Large intestine (tissue), 3 donors: ENCODE measurements at regions not wholly inside any gene's neighbourhood (a gene's known extent, or its start where the extent isn't known, plus 50 kb on each side); places are given as distances from the start of the nearest gene placed in this dataset.
A peak's percentile ranks its signal among the peaks of the same experiment; 100 is the strongest.

Experiments
- DNase-seq, 2 donors: peaks; one replicate each; pipeline versions ENCODE4 v3.0.0 to v3.0.0-alpha.2; 2013
- H3K27ac ChIP-seq: one replicate; pipeline ENCODE4 v1.5.1; 2013; ENCODE audit warnings: low read length
- H3K27me3 ChIP-seq: 2 replicates; pipeline ENCODE4 v1.6.1; 2013; ENCODE audit warnings: low read length; ENCODE audit not compliant: control insufficient read depth, insufficient read depth
- H3K36me3 ChIP-seq: 2 replicates; pipeline ENCODE4 v1.6.1; 2013; ENCODE audit warnings: low read length; ENCODE audit not compliant: control insufficient read depth, insufficient read depth
- H3K4me1 ChIP-seq: one replicate; pipeline ENCODE4 v1.6.1; 2013; ENCODE audit warnings: low read length; ENCODE audit not compliant: control insufficient read depth, insufficient read depth
- H3K4me3 ChIP-seq: one replicate; pipeline ENCODE4 v1.5.1; 2013; ENCODE audit warnings: low read length
- H3K9me3 ChIP-seq: one replicate; pipeline ENCODE4 v1.6.1; 2013; ENCODE audit warnings: mild to moderate bottlenecking, low read depth, low read length, moderate library complexity; ENCODE audit not compliant: control insufficient read depth
- WGBS: methylation state at CpG from one replicate; pipeline ENCODE4 v1.1.5; 2013; ENCODE audit warnings: low lambda C conversion rate; ENCODE audit not compliant: insufficient coverage; 5-methylcytosine and 5-hydroxymethylcytosine counted together

DNA sequence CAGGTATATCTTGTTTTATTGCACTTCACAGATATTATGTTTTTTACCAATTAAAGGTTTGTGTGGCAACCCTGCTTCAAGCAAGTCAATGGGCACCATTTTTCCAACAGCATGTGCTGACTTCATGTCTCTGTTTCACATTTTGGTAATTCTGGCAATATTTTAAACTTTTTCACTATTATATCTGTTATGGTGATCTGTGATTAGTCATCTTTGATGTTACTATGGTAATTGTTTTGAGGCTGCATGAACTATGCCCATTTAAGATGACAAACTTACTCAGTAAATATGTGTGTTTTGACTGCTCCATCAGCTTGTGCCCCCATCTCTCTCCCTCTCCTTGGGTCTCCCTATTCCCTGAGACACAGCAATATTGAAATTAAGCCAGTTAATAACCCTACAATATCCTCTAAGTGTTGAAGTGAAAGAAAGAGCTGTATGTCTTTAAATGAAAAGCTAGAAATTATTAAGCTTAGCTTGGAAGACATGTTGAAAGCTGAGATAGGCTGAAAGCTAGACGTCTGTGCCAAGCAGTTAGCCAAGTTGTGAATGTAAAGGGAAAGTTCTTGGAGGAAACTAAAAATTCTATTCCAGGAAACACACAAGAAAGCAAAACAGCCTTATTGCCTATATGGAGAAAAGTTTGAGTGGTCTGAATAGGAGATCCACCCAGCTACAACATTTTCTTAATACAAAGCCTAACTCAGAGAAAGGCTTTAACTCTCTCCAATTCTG is 365.1 kb downstream of the ATP23 start:
- Histone ChIP-seq H3K9me3 (no peaks in the 10 kb centered on the region), H3K36me3 (no peaks in the 10 kb centered on the region), H3K4me3 (no peak overlapping the region), H3K27ac (no peak overlapping the region), H3K4me1 (no peaks in the 10 kb centered on the region), H3K27me3 (no peaks in the 10 kb centered on the region)
- 60% methylated on average over 1 of the region's 1 CpG for WGBS
- no peak for DNase-seq

DNA sequence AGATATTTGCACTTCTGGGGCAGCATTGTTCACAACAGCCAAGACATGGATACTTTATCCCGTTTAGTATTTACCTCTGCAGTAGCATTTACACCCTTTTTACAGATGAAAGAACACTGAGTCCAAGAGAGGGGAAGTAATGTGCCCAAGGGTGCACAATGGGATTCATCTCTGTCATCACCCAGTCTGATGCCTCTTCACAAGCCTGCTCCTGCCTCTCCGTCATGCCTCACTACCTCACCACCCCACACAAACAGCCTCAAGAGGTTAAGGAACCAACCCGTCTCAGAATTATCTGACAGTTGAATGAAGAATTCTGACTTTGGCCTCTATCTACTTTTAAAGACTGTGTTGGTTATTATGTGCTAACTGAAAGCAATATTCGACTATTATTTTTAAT is 368.4 kb downstream of the ATP23 start:
- Histone ChIP-seq H3K36me3 (no peaks in the 10 kb centered on the region), H3K27me3 (no peaks in the 10 kb centered on the region), H3K9me3 (no peaks in the 10 kb centered on the region), H3K27ac (no peak overlapping the region), H3K4me1 (no peaks in the 10 kb centered on the region), H3K4me3 (no peak overlapping the region)
- WGBS, result 100% methylated on average over 1 of the region's 4 CpGs
- DNase-seq, result no peak

DNA sequence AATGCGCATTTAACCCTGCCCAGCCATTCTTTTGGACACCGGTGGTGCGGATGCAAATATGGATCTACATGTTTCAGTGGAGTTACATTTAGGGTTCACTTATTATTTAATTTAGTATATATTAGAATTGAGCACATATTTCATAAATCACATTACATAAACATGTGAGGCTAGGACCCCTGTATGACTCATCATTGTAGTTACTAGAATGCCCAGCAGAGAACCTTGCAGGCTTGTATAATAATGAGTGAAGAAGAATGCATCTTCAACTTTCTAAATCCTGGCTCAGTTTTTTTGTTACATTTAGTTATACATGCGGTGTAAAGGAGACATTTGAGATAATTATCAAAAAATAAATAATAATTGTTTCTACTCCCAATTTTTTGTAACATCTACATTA is 369.0 kb downstream of the ATP23 start:
- no peak overlapping the region for H3K27ac ChIP-seq

DNA sequence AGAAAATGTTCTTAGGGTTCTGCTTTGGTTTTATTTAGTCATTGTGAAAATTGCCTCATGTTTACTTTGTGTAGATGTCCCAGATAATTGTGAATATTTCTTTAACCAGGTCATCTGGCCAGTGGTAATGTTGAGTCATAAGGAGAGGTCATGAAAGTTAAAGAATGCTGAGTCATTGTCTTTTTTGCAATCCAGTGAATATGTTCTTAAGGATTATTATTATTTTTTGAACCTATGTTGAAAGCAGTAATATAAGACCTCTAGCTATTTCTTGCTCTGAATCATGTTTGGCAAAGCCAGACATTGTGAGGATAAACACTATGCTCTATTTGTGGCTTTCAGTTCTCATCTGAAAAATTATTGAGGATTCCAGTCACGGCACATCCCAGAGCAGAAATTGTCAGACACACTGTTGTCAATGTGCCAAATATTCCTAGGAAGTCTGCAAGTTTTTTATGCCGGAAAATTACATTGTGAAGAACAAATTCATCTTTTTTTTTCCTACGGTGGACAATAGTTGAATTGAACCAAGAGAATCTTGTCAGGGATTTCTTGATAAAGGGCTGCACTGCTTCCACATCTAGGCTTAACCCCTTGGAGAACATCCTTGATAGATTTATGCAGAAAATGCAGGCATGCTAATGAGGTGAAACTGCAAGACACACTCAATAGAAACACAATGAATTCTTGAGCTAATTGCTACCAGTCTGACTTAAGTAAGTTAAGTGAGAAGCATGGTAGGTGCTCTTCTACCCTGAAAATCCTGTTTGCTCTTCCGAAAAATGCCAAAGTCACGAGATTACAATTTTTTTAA is 369.6 kb downstream of the ATP23 start:
- Histone ChIP-seq H3K9me3 (no peaks in the 10 kb centered on the region), H3K36me3 (no peaks in the 10 kb centered on the region), H3K27me3 (no peaks in the 10 kb centered on the region), H3K4me1 (no peaks in the 10 kb centered on the region), H3K4me3 (no peak overlapping the region), H3K27ac (peak overlapping the region; percentile 13)
- peak; percentile 44 for DNase-seq
- WGBS, result 100% methylated on average over 2 of the region's 5 CpGs

More for the DNA sequence above, 369.0 kb downstream of the ATP23 start:
- Histone ChIP-seq H3K36me3 (no peaks in the 10 kb centered on the region), H3K4me3 (no peak overlapping the region), H3K9me3 (no peaks in the 10 kb centered on the region), H3K4me1 (no peaks in the 10 kb centered on the region), H3K27me3 (no peaks in the 10 kb centered on the region)
- 94% methylated on average over 2 of the region's 4 CpGs for WGBS
- no peak for DNase-seq

DNA sequence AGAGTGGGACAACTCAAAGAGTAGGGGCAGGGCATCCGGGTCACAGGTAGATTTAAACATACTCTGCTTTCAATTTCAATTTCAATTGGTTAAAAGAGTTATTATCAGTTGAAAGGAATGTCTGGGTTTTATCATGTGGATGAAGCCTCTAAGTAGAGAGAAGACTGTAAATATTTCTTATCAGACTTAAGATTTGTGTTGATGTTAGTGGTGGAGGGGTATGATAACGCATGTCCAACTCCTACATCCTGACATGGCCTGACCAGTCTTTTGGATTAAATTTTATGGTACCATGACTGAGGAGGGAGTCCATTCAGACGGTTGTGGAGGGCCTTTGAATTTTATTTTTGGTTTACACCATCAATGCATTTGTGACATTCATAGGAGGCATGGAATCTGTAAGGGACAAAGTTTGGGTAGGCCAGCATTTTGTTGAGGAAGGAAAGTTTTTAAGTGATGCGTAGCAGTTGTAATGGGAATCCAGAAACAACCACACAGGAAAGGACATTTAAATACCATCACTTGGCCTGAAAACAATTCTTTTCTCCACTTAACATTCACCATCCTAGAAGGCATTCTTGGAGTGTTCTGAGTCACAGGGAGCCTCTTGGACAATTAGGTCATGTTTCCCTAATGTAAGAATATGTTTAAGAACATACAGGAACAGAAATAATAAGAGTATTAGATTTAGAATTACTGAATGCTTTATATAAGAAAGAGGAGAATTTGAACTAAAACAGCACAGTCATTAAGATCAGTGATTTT is 371.9 kb downstream of the ATP23 start:
- no peaks in the 10 kb centered on the region for H3K4me1 ChIP-seq
- H3K27ac ChIP-seq, result no peak overlapping the region
- no peak for DNase-seq
- 100% methylated on average over 1 of the region's 4 CpGs for WGBS
- H3K36me3 ChIP-seq, result no peaks in the 10 kb centered on the region
- H3K9me3 ChIP-seq, result no peaks in the 10 kb centered on the region
- H3K27me3 ChIP-seq, result no peaks in the 10 kb centered on the region
- no peak overlapping the region for H3K4me3 ChIP-seq

DNA sequence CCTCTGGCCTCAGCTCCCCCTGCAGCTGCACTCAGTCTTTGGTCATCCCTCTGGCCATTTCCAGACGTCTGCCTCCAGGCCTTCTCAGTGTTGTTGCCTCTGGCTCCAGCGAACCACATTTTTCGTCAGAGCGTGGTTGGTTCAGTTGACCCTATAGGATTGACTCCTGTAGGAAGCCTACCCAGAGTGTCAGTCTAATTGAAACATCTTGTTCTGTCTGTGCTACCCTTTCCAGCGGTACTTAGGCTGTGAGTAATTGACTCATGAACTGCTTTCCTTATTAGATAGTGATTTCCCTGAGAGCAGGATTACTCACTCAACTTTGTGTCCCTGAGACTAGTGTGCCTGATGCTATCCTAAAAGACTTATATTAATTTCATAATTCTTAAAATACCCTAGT is 373.2 kb downstream of the ATP23 start:
- WGBS, result 100% methylated on average over 1 of the region's 5 CpGs
- H3K27me3 ChIP-seq, result no peaks in the 10 kb centered on the region

DNA sequence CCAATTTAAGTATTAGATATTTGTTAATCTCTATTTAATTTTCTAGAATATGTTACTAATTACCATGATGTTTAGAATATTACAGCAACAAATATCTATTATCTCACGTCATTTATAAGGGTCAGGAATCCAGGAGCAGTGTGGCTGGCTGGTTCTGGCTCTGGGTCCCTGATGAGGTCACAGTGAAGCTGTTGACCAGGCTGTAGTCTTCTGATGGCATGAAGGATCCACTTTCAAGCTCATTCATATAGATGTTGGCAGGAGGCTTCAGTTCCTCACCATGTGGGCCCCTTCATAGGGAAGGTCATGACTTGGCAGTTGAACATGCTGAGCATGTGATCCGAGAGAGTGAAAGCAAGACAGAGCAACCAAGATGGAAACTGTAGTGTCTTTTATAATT is 375.6 kb downstream of the ATP23 start:
- Histone ChIP-seq H3K4me3 (no peak overlapping the region), H3K27ac (peak overlapping the region; percentile 21), H3K27me3 (no peaks in the 10 kb centered on the region), H3K4me1 (no peaks in the 10 kb centered on the region), H3K36me3 (no peaks in the 10 kb centered on the region), H3K9me3 (peaks cover 2% of the 10 kb centered on the region)
- no peak for DNase-seq
- WGBS, result no CpG with 5 or more reads among the region's 2 CpGs

More for the DNA sequence above, 373.2 kb downstream of the ATP23 start:
- H3K27ac ChIP-seq, result no peak overlapping the region
- DNase-seq, result no peak
- H3K4me1 ChIP-seq, result no peaks in the 10 kb centered on the region
- H3K4me3 ChIP-seq, result no peak overlapping the region
- no peaks in the 10 kb centered on the region for H3K36me3 ChIP-seq
- peaks cover 2% of the 10 kb centered on the region for H3K9me3 ChIP-seq

DNA sequence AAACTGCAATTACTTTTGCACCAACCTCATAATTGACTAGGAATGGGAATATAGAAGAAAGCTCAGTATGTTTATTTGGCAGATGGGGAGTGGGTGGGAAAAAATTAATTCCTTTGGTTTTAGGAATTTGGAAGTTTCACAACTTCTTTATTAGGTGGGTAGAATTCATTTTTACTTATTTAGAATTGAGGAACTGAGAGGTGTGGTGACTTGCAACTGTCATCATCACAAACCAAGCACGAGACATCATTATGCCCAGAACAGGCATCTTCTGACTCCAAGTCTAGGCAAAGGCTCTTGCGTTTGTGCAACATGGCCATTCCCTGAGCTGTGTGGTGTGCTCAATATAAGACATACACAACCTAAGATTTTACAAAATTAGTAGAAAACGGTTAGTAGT is 380.0 kb downstream of the ATP23 start:
- no peaks in the 10 kb centered on the region for H3K36me3 ChIP-seq
- H3K27me3 ChIP-seq, result no peaks in the 10 kb centered on the region
- no peaks in the 10 kb centered on the region for H3K4me1 ChIP-seq
- no peak overlapping the region for H3K27ac ChIP-seq
- peaks cover 2% of the 10 kb centered on the region for H3K9me3 ChIP-seq
- H3K4me3 ChIP-seq, result no peak overlapping the region
- DNase-seq, result no peak
- 100% methylated on average over 1 of the region's 3 CpGs for WGBS

DNA sequence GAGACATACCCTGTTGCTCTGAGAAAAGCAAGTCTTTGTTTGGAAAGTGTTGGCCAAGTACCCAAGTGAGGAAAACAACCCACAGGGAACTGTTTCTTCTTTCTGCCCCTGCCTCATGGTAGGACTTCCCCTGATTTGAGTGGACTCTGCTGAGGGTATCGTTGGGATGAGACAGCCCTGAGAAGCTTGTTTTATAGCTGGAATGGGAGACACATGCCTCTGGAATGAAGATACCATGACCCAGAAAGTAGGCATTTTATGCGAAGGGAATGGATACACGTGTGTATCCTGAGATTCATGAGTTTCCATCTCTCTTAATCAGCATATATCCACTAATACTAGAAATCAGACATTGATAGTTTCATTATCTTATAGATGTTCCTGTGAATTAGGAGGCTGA is 382.3 kb downstream of the ATP23 start:
- no peak overlapping the region for H3K4me3 ChIP-seq
- no peaks in the 10 kb centered on the region for H3K36me3 ChIP-seq
- no peak overlapping the region for H3K27ac ChIP-seq
- no CpG with 5 or more reads among the region's 3 CpGs for WGBS
- no peaks in the 10 kb centered on the region for H3K27me3 ChIP-seq
- peaks cover under 1% of the 10 kb centered on the region for H3K9me3 ChIP-seq
- DNase-seq, result no peak
- no peaks in the 10 kb centered on the region for H3K4me1 ChIP-seq

DNA sequence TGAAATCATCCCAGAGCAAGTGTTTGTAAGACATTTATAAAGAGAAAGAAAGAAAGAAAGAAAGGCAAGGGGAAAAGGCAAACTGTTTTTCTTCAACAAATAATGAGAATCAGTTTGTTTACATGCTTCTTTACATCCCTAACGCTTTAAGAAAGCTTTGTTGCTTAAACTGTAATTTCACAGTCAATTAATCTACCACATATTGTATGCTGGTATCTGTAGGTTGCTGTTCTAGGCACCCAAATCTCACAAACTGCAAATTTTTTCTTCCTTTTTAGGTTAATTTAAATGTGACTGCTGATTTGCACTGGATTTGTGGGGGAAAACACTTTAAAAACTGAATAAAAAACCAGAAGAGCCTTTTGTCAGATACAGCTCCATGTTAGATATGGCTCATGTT is 384.2 kb downstream of the ATP23 start:
- no peaks in the 10 kb centered on the region for H3K27me3 ChIP-seq
- WGBS, result 71% methylated on average over 1 of the region's 1 CpG
- no peaks in the 10 kb centered on the region for H3K9me3 ChIP-seq
- no peak overlapping the region for H3K4me3 ChIP-seq
- H3K36me3 ChIP-seq, result no peaks in the 10 kb centered on the region
- no peaks in the 10 kb centered on the region for H3K4me1 ChIP-seq
- H3K27ac ChIP-seq, result no peak overlapping the region
- DNase-seq, result no peak
